MCF 10A (cell line): ENCODE measurements at regions not wholly inside any gene's neighbourhood (a gene's known extent, or its start where the extent isn't known, plus 50 kb on each side); places are given as distances from the start of the nearest gene placed in this dataset.

ENCODE experiments used
- BruUV-seq: library from RNA; stranded (reverse); fragments of 400-500 nt; replicated peaks from 2 replicates; lab custom pipeline; 2021; lab: Mats Ljungman, UMichigan
- CTCF ChIA-PET: fragments of 300-600 bp; sonication (Branson Sonifier 250); formaldehyde crosslinking; extraction: SDS; loops from one replicate; lab custom pipeline; 2021; ENCODE audit warnings: antibody characterized with exemption, inconsistent platforms; lab: Yijun Ruan, JAX
- POLR2A ChIA-PET: fragments of 300-600, 350-650 bp; sonication (Branson Sonifier 250); formaldehyde crosslinking; extraction: SDS; loops from one replicate; lab custom pipeline; 2020; ENCODE audit warnings: antibody characterized with exemption, inconsistent platforms; lab: Yijun Ruan, JAX
- DNase-seq: peaks from one replicate; pipeline ENCODE4 v3.0.0-alpha.2; 2018; ENCODE audit not compliant: unreplicated experiment
- H3K27ac Mint-ChIP-seq: one replicate; pipeline ENCODE4 v1.8.0; 2022; ENCODE audit warnings: mild to moderate bottlenecking, low read depth, mixed read lengths; ENCODE audit not compliant: unreplicated experiment
- H3K27me3 Mint-ChIP-seq: one replicate; pipeline ENCODE4 v1.8.0; 2022; ENCODE audit warnings: mixed read lengths; ENCODE audit not compliant: insufficient read depth, unreplicated experiment
- H3K36me3 Mint-ChIP-seq: one replicate; pipeline ENCODE4 v1.8.0; 2022; ENCODE audit warnings: mild to moderate bottlenecking, moderate library complexity, mixed read lengths; ENCODE audit not compliant: insufficient read depth, unreplicated experiment
- H3K4me1 Mint-ChIP-seq: one replicate; pipeline ENCODE4 v1.8.0; 2022; ENCODE audit warnings: mixed read lengths; ENCODE audit not compliant: insufficient read depth, unreplicated experiment
- H3K4me3 Mint-ChIP-seq: one replicate; pipeline ENCODE4 v1.8.0; 2022; ENCODE audit warnings: mild to moderate bottlenecking, moderate library complexity, mixed read lengths; ENCODE audit not compliant: unreplicated experiment
- H3K9me3 Mint-ChIP-seq: one replicate; pipeline ENCODE4 v1.8.0; 2022; ENCODE audit warnings: mixed read lengths; ENCODE audit not compliant: unreplicated experiment
- CTCF ChIP-seq: fragments of 200-600 bp; IDR thresholded peaks from one replicate; pipeline ENCODE4 v1.8.0; 2022; ENCODE audit warnings: antibody characterized with exemption, mild to moderate bottlenecking; ENCODE audit not compliant: unreplicated experiment
- intact Hi-C: fragments of 100-400 bp; cut with micrococcal nuclease; formaldehyde crosslinking; loops from 2 replicates; pipeline ENCODE4 v1.14.1; 2022

- BruUV-seq: no TSS peak
- POLR2A ChIA-PET: no interaction called here
- Mint-ChIP-seq H3K27me3 (no peaks in the 10 kb centered on the region), H3K4me1 (no peaks in the 10 kb centered on the region), H3K27ac (no peak overlapping the region), H3K36me3 (no peaks in the 10 kb centered on the region), H3K4me3 (no peak overlapping the region), H3K9me3 (no peaks in the 10 kb centered on the region)
- no peak for TF ChIP-seq CTCF
- no peak for DNase-seq
- CTCF ChIA-PET: no interaction called here
- intact Hi-C loops: loop anchor here (1.0 kb wide), 1 partner anchor 7 kb away; no protein-coding TSS in a partner anchor
Measured at GRCh38 chr2:150705767-150706166, 218.3 kb upstream of the RND3 start.

GRCh38 chr2:150705357-150705756, 217.9 kb upstream of the RND3 start:
- H3K4me1 Mint-ChIP-seq: no peaks in the 10 kb centered on the region
- H3K36me3 Mint-ChIP-seq: no peaks in the 10 kb centered on the region
- H3K27me3 Mint-ChIP-seq: no peaks in the 10 kb centered on the region
- intact Hi-C loops: no loop called here
- BruUV-seq: no TSS peak
- H3K9me3 Mint-ChIP-seq: no peaks in the 10 kb centered on the region
- no peak overlapping the region for H3K27ac Mint-ChIP-seq
- H3K4me3 Mint-ChIP-seq: no peak overlapping the region
- ChIA-PET CTCF (no interaction called here), POLR2A (no interaction called here)
- no peak for DNase-seq
- no peak for TF ChIP-seq CTCF

- Mint-ChIP-seq H3K4me1 (peaks cover 7% of the 10 kb centered on the region), H3K9me3 (peaks cover 4% of the 10 kb centered on the region), H3K36me3 (no peaks in the 10 kb centered on the region), H3K27ac (no peak overlapping the region), H3K27me3 (no peaks in the 10 kb centered on the region), H3K4me3 (no peak overlapping the region)
- intact Hi-C loops: no loop called here
- BruUV-seq: no TSS peak
- ChIA-PET POLR2A (no interaction called here), CTCF (no interaction called here)
- no peak for TF ChIP-seq CTCF
- no peak for DNase-seq
Measured at GRCh38 chr2:150702791-150703190, 215.3 kb upstream of the RND3 start.

- Mint-ChIP-seq H3K4me3 (no peak overlapping the region), H3K36me3 (no peaks in the 10 kb centered on the region), H3K9me3 (peaks cover 7% of the 10 kb centered on the region), H3K4me1 (peaks cover 9% of the 10 kb centered on the region), H3K27me3 (no peaks in the 10 kb centered on the region), H3K27ac (no peak overlapping the region)
- intact Hi-C loops: no loop called here
- CTCF ChIA-PET: interaction anchor here (0.6 kb wide), 1 partner anchor 635 kb away, joined by 3 read pairs; no protein-coding TSS in a partner anchor
- POLR2A ChIA-PET: no interaction called here
- DNase-seq: no peak
- no peak for TF ChIP-seq CTCF
- no TSS peak for BruUV-seq
Measured at GRCh38 chr2:150700666-150701580, 213.5 kb upstream of the RND3 start.
